HuH-7 (cell line): ENCODE measurements at regions not wholly inside any gene's neighbourhood (a gene's known extent, or its start where the extent isn't known, plus 50 kb on each side); places are given as distances from the start of the nearest gene placed in this dataset.

Experiments
- DNase-seq: peaks from one replicate; pipeline ENCODE4 v3.0.0; 2011; ENCODE audit warnings: low spot score

DNA sequence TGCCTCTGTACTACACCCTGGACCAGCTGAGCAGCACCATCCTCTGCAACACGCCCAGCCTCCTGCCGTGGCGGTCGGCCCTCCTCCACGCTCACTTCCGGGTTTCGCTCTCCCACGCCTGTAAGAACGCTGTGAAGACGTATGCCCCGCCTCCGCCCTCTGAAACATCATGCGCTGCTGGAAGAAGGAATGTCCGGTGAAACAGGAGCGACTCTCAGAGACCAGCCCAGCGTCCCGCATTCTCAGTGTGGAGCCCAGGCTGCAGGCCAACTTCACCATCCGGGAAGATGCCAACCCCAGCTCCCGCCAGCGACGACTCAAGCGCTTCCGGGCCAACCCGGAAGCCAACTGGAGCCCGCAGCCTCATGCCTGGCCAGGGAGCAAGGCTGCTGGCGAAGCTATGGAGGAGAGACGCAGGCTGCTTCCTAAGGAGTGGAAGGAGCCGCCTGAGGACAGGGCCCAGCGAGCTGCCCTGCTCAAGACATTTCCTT, 186.1 kb upstream of the SLITRK2 start:
- no peak for DNase-seq

DNA sequence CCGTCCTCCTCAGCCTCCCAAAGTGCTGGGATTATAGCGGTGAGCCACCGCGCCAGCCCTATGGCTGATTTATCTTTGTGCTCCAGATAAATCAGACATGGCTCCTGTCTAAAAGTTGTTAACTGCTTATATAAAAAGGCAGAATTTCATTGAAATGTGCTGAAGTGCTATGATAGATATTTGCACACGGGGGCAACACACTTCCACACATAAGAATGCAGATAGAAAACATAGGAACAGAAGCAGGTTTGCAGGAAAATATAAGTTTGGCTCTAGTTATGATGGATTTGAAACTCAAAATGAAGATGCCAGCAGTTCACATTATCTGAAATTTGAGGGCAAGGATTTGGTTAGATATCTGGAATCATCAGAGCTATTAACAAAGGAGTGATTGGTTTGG, 163.1 kb upstream of the SLITRK2 start:
- no peak for DNase-seq

DNA sequence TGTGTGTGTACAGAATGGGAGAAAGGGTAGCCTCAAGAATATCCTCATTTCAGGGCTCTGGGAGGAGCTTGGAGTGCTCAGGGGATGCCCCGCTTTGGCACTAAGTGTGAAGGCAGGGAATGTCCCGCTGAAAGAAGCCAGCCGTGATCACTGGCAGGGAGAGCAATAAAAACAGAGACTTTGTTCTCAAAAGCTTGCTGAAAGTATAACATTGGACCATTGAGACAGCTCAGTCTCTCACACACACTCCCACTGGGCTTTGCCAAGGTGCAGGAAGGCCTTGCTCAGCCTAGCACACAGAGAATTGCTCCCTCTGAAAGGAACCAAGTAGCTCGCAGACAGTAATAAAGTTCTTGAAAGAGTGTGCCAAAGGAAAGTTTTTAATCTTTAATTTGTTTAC, 143.8 kb upstream of the SLITRK2 start:
- no peak for DNase-seq

DNA sequence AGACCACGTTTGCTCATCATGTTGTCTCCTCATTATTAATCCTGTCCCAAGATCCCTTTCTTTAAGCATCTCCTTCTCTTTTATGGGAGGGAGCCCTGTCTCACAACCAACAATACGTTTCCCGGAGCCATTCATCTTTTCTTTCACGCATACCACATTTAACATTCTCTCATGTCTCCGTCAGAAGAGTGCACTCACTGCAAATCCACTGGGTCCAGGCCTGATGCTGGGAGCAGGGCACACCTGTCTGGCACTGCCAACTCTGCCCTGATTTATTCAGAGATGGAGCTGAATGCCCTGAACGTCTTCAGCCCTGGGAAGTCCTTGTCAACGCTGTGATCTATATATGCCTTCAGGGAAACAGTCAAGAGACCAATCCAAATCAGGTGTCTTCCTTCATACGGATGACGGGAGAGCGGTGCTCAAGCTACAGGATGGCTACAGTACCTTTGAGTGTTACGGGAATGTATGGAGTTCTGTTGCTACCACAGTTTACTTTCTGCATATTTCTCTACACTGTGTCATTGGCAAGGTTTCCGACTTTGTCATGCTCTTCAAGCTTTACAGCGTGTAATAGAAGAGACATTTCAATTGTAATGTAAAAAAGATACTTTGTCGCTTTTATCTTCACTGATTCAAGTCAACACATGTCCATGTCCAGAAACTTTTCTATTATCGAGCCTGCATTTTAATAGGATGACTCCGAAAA, 140.4 kb upstream of the SLITRK2 start:
- no peak for DNase-seq

DNA sequence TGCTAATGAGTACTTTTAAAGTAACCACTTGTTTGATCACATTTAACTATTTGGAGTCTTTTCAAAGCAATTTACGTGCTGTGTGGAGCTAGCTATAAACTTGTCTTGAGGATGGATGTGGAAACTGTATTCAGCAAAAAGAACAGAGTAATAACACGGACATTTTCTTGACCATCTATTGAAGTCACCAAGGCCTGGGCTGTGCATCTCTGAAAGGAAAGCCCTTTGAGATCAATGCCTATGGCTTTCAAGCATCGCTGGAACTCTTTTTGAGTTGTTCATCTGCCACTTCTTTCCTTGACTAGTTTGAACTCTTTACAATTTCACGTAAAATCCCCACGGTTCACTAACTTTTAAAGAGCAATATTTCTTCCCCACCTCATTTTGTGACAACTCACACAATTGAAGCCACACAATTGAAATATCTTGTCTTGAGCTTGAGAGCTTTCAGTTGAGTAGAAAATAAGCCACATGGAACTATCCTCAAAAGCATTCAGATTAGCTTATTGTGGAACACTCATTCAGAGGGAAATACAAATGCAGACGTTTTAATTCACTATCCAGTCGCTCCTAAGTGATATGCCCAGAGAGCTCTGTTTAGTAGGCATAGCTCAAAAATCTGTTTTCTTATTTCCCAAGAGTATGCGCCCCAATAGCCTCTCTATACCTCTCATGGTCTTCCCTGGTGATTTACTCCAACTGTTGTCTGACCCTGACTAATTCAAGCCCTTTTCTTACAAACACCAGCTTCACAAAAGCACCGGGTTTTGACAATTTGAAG, 134.9 kb upstream of the SLITRK2 start:
- DNase-seq = no peak

DNA sequence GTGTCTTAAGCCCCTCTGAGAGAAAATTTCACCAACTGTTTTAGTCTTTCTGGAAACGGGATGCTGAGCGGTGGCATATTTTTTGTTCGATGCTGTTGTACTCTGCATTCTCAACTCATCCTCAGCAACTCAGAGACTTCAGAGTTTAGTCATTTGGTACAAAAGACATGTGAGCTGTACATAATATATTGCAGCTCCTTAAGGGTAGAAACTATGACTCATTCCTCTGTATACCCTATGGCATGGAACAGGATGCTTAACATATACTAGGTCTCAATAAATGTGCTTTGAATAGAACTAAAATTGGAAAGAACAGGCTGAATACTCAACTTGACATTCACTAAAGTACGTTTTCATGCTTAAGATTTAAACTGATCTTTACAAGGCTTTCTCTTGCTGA, 130.5 kb upstream of the SLITRK2 start:
- no peak for DNase-seq

DNA sequence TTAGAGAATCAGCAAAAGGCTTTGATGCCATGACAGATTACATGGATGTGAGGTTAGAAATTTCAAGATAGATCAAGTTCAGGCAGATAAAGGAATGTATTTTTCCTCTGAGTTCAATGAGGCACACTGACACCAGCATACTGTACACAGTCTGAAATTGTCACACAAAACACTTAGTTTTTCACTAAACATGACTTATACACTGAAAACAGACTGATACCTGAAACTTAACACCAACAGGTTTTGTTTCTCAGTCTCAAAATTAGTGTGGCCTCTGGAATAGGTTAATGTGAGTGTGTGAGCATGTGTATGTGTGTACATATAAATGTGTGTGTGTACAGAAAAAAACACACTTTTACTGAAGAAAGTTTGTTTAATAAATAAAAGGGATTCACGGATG, 129.9 kb upstream of the SLITRK2 start:
- DNase-seq = no peak

DNA sequence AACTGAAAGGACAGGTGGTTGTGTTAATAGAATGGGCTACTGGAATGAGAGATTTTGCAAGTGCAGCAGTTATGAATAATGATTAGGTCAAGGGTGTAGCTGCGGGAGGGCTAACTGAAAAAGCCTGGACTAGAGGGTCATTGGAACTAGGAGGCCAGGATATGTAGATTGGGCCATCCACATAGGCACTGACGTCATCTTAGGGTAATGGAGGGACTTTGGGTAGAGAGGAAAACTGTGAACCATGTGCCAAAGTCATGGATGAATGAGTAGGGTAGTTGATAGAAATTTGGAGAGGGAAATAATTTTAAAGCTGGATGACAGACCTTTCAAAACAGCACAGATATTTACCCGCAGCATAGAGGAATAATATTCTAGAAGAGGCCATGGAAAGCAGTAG, 123.6 kb upstream of the SLITRK2 start:
- DNase-seq = no peak

DNA sequence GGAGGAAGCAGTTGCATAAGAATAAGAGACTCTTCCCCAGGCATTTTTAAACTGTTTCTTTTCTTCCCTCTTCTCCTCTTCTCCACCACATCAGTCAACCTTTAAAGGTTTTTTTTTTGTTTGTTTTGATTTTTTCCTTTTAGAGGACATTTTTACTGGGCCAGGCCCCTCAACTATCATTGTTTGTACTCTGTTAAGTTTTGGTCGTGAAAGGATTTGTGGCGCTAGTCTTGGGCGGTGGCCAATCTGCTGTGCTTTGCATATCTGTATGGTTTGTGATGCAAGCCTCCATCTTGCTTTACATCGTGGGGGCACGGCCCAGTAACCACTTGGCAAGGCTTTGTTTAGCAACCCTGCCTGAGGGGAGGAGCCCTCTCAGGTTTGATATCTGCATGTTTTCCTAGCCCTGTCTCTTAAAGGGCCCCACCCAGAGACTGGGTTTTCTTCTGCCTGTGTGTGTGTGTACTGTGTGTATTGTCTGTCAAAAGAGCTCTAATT, 101.9 kb upstream of the SLITRK2 start:
- DNase-seq = no peak

DNA sequence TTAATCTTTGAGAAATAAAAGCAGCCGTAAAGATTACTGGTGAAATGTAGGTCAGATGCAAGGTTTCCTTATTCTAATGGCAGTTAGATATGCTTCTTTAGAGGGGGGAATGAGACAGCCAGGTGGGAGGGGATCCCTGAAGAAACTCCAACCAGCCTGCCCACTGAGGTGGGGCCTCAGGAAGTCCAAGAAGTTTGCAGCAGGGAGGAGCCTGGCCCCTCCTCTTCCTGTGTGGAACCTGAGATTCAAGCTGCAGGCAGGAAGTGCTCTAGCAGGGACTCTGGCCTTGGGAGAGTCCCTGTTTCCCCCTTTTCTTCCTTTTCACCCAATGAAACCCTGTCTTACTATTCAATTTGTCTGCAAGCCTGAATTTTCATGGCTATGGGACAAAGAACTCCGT, 101.4 kb upstream of the SLITRK2 start:
- DNase-seq = no peak

DNA sequence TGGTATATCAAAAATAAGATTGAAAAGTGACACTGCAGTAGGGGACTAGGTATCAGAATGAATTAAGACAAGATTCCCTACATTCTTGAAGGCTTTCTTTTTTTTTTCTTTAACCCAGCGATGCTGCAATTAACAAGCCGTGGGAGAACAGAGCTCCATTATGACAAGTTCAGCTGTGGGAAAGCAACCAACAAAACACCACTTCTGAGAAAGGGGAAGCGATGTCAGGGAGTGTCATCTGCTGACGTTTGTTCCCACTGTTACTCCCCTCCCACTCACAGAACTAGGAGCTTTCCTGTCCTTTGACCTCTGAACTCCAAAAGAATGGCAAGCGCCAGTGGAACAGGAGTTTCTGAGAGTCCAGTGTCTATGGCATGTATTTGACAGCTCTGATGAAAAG, 90.2 kb upstream of the SLITRK2 start:
- no peak for DNase-seq

DNA sequence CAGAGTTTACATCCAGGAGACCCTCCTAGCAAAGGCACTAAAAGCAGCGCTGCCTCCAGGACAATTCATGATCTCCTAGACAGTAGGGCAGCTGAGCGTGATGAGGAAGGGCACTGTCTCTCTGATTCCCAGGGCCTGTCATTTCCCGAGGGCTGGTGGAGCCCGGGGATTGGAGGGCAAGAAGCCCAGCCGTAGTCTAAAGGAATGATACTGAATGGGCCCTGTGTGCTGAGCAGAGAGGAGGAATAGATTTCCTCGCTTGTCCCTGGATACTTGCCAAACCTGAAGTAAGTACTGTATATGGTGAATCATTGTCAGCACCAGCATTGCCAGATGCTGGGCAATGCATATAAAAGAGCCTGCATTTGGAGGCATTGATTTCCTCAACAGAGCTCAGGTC, 88.0 kb upstream of the SLITRK2 start:
- no peak for DNase-seq

DNA sequence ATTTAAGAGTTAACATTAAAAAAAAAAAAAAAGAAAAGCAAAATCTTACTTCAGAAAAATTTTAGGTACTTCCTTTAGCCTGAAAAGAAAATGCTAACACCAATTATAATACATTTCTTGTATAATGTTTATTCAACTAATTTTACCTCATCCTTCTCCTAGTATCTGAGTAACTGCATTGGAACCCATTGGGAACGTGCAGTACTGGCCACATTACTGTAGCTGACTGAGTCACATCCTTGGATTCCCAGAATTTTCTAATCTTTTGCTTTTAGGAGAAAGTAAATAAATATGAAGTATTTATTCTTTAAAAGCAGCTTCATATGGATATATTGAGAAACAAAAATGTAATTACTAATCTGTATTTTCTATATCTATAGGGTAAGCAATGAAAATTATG, 82.6 kb upstream of the SLITRK2 start:
- no peak for DNase-seq

DNA sequence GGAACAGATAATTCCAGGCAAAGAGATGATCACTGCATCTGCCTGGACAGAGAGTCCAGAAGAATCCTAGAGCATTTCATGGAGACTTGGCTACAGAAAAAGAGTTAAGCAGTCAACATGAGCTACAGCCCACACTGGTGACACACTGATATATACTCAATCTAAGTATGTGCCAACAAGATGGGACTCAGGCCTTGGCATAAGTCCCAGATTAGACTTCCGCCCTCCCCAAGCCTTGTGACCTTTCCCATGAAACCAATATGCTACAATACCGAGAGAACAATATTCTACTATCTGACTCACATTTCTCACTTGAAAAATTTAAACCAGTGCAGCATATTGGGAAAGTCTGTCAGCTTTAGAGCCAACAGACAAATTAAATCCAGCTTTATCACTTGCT, 65.7 kb upstream of the SLITRK2 start:
- DNase-seq = no peak
